PC-9 (cell line): ENCODE measurements at regions not wholly inside any gene's neighbourhood (a gene's known extent, or its start where the extent isn't known, plus 50 kb on each side); places are given as distances from the start of the nearest gene placed in this dataset.

Experiments
- BruUV-seq: library from RNA; stranded (reverse); fragments of 400-500 nt; replicated peaks from 2 replicates; lab custom pipeline; 2021; lab: Mats Ljungman, UMichigan
- CTCF ChIA-PET: fragments of 300-600 bp; sonication (Branson Sonifier 250); formaldehyde crosslinking; loops from one replicate; lab custom pipeline; 2022; ENCODE audit warnings: antibody characterized with exemption; lab: Charles Lee
- POLR2A ChIA-PET: fragments of 300-600 bp; sonication (Branson Sonifier 250); formaldehyde crosslinking; loops from one replicate; lab custom pipeline; 2022; ENCODE audit warnings: antibody characterized with exemption; ENCODE audit not compliant: unreplicated experiment; lab: Charles Lee
- DNase-seq, 2 experiments: peaks; one replicate each; pipeline versions ENCODE4 v3.0.0 to v3.0.0-alpha.2; 2015 to 2022; ENCODE audit warnings: mixed read lengths in 1 of 2
- H2AFZ ChIP-seq: fragments of 200-600 bp; sonication (generic); 2 replicates; pipeline ENCODE4 v1.8.1; 2017; ENCODE audit warnings: antibody characterized with exemption
- H3F3A ChIP-seq: fragments of 200-600 bp; sonication (generic); 2 replicates; pipeline ENCODE4 v1.8.1; 2017; ENCODE audit warnings: antibody characterized with exemption, mild to moderate bottlenecking, low read depth; ENCODE audit not compliant: insufficient read depth
- H3K27ac ChIP-seq: fragments of 200-600 bp; sonication (generic); 2 replicates; pipeline ENCODE4 v1.6.1; 2016; ENCODE audit warnings: mixed run types
- H3K27me3 ChIP-seq: fragments of 200-600 bp; sonication (generic); 2 replicates; pipeline ENCODE4 v1.6.1; 2016; ENCODE audit warnings: low read depth, mixed run types; ENCODE audit not compliant: insufficient read depth
- H3K36me3 ChIP-seq: fragments of 200-600 bp; sonication (generic); 2 replicates; pipeline ENCODE4 v1.6.1; 2016; ENCODE audit warnings: low read depth, mixed run types
- H3K4me1 ChIP-seq: fragments of 200-600 bp; sonication (generic); replicated peaks from 2 replicates; pipeline ENCODE4 v1.6.1; 2016; ENCODE audit warnings: mixed run types; ENCODE audit not compliant: insufficient read depth
- H3K4me2 ChIP-seq: fragments of 200-600 bp; sonication (generic); 2 replicates; pipeline ENCODE4 v1.6.1; 2017; ENCODE audit warnings: mixed run types
- H3K4me3 ChIP-seq: fragments of 200-600 bp; sonication (generic); 2 replicates; pipeline ENCODE4 v1.6.1; 2016; ENCODE audit warnings: mixed run types
- H3K79me2 ChIP-seq: fragments of 200-600 bp; sonication (generic); 2 replicates; pipeline ENCODE4 v1.6.1; 2017; ENCODE audit warnings: low read depth, mixed run types
- H3K9me2 ChIP-seq: fragments of 200-600 bp; sonication (generic); 2 replicates; pipeline ENCODE4 v1.8.1; 2017; ENCODE audit warnings: mild to moderate bottlenecking; ENCODE audit not compliant: insufficient read depth
- H3K9me3 ChIP-seq: fragments of 200-600 bp; sonication (generic); 2 replicates; pipeline ENCODE4 v1.8.1; 2016; ENCODE audit warnings: low read depth; ENCODE audit not compliant: insufficient read depth
- H4K20me1 ChIP-seq: fragments of 200-600 bp; sonication (generic); 2 replicates; pipeline ENCODE4 v1.8.1; 2017; ENCODE audit not compliant: insufficient read depth
- CTCF ChIP-seq: fragments of 200-600 bp; sonication (generic); conservative IDR thresholded peaks from 2 replicates; pipeline ENCODE4 v1.6.1; 2017; ENCODE audit warnings: mixed run types, antibody characterized with exemption, mild to moderate bottlenecking, moderate library complexity
- EZH2 ChIP-seq: fragments of 200-600 bp; sonication (generic); IDR thresholded peaks from 2 replicates; pipeline ENCODE4 v1.8.0; 2017; ENCODE audit warnings: antibody characterized with exemption, low read depth
- intact Hi-C: fragments of 100-400 bp; cut with micrococcal nuclease; formaldehyde crosslinking; loops from one replicate; pipeline ENCODE4 v1.10.0; 2022; ENCODE audit not compliant: unreplicated experiment

DNA sequence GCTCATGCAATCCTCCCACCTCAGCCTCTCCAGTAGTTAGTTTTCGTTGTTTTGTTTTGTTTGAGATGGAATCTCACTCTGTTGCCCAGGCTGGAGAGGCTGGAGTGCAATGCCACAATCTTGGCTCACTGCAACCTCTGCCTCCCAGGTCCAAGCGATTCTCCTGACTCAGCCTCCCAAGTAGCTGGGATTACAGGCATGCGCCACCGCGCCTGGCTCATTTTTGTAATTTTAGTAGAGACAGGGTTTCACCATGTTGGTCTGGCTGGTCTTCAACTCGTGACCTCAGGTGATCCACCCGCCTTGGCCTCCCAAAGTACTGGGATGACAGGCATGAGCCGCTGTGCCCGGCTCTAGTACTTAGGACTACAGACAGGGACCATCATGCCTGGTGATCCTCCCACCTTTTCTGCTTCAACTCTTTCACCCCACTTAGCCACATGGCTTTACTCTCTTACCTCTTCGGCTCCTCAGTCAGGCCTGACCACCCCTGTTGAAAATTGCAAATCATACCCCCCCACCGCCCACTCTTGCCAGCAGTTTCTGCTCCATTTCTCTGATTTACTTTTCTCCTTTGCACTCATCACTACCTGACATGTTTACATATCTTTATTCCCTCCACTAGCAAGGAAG lies 157.1 kb upstream of the GRK3 start:
- no peaks in the 10 kb centered on the region for H3K9me2 ChIP-seq
- intact Hi-C loops: no loop called here
- no peaks in the 10 kb centered on the region for H3K27me3 ChIP-seq
- BruUV-seq: no TSS peak
- H3K9me3 ChIP-seq: no peaks in the 10 kb centered on the region
- no peak overlapping the region for H2AFZ ChIP-seq
- H3K27ac ChIP-seq: no peak overlapping the region
- no peak for TF ChIP-seq EZH2
- no peak for TF ChIP-seq CTCF
- peaks cover 22% of the 10 kb centered on the region for H3K79me2 ChIP-seq
- POLR2A ChIA-PET: no interaction called here
- H4K20me1 ChIP-seq: peaks cover 13% of the 10 kb centered on the region
- H3K4me2 ChIP-seq: no peak overlapping the region
- H3F3A ChIP-seq: peaks cover 6% of the 10 kb centered on the region; the same call in 1 of the 2 replicates
- DNase-seq: no peak
- CTCF ChIA-PET: no interaction called here
- no peak overlapping the region for H3K4me3 ChIP-seq
- peaks cover 16% of the 10 kb centered on the region for H3K4me1 ChIP-seq
- H3K36me3 ChIP-seq: no peaks in the 10 kb centered on the region

- peaks cover 17% of the 10 kb centered on the region for H3K79me2 ChIP-seq
- no peak overlapping the region for H3K4me2 ChIP-seq
- H3K4me1 ChIP-seq: peaks cover 16% of the 10 kb centered on the region
- peaks cover 8% of the 10 kb centered on the region for H4K20me1 ChIP-seq
- H3K9me2 ChIP-seq: no peaks in the 10 kb centered on the region
- H3K4me3 ChIP-seq: no peak overlapping the region
- DNase-seq: no peak
- intact Hi-C loops: no loop called here
- H2AFZ ChIP-seq: no peak overlapping the region
- H3K27ac ChIP-seq: no peak overlapping the region
- peaks cover 6% of the 10 kb centered on the region; the same call in 1 of the 2 replicates for H3F3A ChIP-seq
- no peaks in the 10 kb centered on the region for H3K27me3 ChIP-seq
- H3K9me3 ChIP-seq: no peaks in the 10 kb centered on the region
- ChIA-PET CTCF (no interaction called here), POLR2A (no interaction called here)
- no TSS peak for BruUV-seq
- no peak for TF ChIP-seq CTCF
- no peak for TF ChIP-seq EZH2
- no peaks in the 10 kb centered on the region for H3K36me3 ChIP-seq
Observed at GRCh38 chr22:25407859-25408229, 156.6 kb upstream of the GRK3 start.

DNA sequence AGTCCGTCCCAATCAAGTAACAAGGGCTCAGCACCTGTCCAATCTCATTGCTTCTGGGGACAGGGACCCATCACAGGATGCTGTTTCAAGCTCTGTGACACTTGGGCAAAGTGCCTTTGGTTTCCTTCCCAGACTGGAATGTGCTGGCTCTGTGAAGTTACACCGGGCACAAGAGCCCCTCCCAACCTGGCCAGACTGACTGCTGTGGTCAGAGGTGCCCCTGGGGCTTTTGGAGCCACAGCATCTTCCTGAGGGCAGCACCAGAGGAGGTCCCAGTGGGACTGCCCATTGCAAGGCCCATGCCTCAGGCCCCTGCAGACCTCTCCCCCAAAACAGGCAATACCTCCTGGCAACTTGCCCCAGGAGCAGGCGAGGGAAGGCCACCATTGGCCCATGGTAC lies 155.2 kb upstream of the GRK3 start:
- H3K27ac ChIP-seq: no peak overlapping the region
- H3K36me3 ChIP-seq: no peaks in the 10 kb centered on the region
- ChIA-PET POLR2A (interaction anchor here (0.6 kb wide), 1 partner anchor 1212 kb away, joined by 7 read pairs; no protein-coding TSS in a partner anchor), CTCF (no interaction called here)
- peaks cover 3% of the 10 kb centered on the region for H3K79me2 ChIP-seq
- H3F3A ChIP-seq: no peaks in the 10 kb centered on the region
- no peak for DNase-seq
- H3K9me2 ChIP-seq: no peaks in the 10 kb centered on the region
- no peak overlapping the region for H2AFZ ChIP-seq
- BruUV-seq: no TSS peak
- H3K4me1 ChIP-seq: peaks cover 7% of the 10 kb centered on the region
- H3K4me2 ChIP-seq: no peak overlapping the region
- no peaks in the 10 kb centered on the region for H4K20me1 ChIP-seq
- no peak for TF ChIP-seq CTCF
- TF ChIP-seq EZH2: no peak
- H3K9me3 ChIP-seq: peaks cover 4% of the 10 kb centered on the region; the same call in 1 of the 2 replicates
- intact Hi-C loops: no loop called here
- H3K27me3 ChIP-seq: no peaks in the 10 kb centered on the region
- no peak overlapping the region for H3K4me3 ChIP-seq
